B cell (primary cell): ENCODE measurements at regions not wholly inside any gene's neighbourhood (a gene's known extent, or its start where the extent isn't known, plus 50 kb on each side); places are given as distances from the start of the nearest gene placed in this dataset.

ENCODE experiments used
- ATAC-seq: fragments of 200-7000 bp; cut with Tn5 transposase; one replicate; pipeline ENCODE4 v1.10.0; 2021; ENCODE audit warnings: low read depth, mild to moderate bottlenecking, moderate number of reproducible peaks, moderate library complexity
- CTCF ChIA-PET: fragments of 350-600 bp; sonication (Branson Sonifier 250); formaldehyde crosslinking; loops from one replicate; lab custom pipeline; 2021; ENCODE audit warnings: antibody characterized with exemption, inconsistent platforms; lab: Charles Lee
- POLR2A ChIA-PET: fragments of 350-600 bp; sonication (Branson Sonifier 250); formaldehyde crosslinking; loops from one replicate; lab custom pipeline; 2021; ENCODE audit warnings: antibody characterized with exemption; lab: Charles Lee
- DNase-seq: peaks from one replicate; pipeline ENCODE4 v3.0.0; 2013
- H2AFZ ChIP-seq: 2 replicates; pipeline ENCODE4 v1.6.1; 2012; ENCODE audit warnings: mild to moderate bottlenecking, low read depth, low read length; ENCODE audit not compliant: insufficient read depth, poor library complexity, severe bottlenecking
- H3K27ac ChIP-seq, 2 donors: 1 replicate in 1 of 2; 2 replicates in 1 of 2; pipeline ENCODE4 v1.5.1; 2012 to 2013; ENCODE audit warnings: low read length in 2 of 2, mild to moderate bottlenecking in 2 of 2, moderate library complexity in 1 of 2
- H3K27me3 ChIP-seq, 4 experiments: fragments of 200-600 bp in 1 of 4; sonication (generic) in 1 of 4; replicated peaks in 1 of 4; 1 replicate in 2 of 4; 2 replicates in 2 of 4; pipeline versions ENCODE4 v1.6.1 to v1.7.0; 2013 to 2016; ENCODE audit warnings: low read length in 3 of 4, mild to moderate bottlenecking in 2 of 4, mixed read lengths in 1 of 4, moderate library complexity in 1 of 4; ENCODE audit not compliant: insufficient read depth in 4 of 4, control insufficient read depth in 3 of 4; ENCODE audit errors: control extremely low read depth in 1 of 4
- H3K36me3 ChIP-seq, 2 experiments: replicated peaks in 1 of 2; 1 replicate in 1 of 2; 2 replicates in 1 of 2; pipeline versions ENCODE4 v1.6.1 to v1.7.1; 2013; ENCODE audit warnings: low read length in 1 of 2; ENCODE audit not compliant: insufficient read depth in 2 of 2, control insufficient read depth in 1 of 2; ENCODE audit errors: control extremely low read depth in 1 of 2, extremely low read depth in 1 of 2
- H3K4me1 ChIP-seq, 2 donors: fragments of 200-600 bp in 1 of 2; sonication (generic) in 1 of 2; 1 replicate in 1 of 2; 2 replicates in 1 of 2; pipeline versions ENCODE4 v1.5.1 to v1.6.1; 2013 to 2017; ENCODE audit warnings: low read length in 2 of 2; ENCODE audit not compliant: control insufficient read depth in 2 of 2, insufficient read depth in 2 of 2
- H3K4me2 ChIP-seq: replicated peaks from 2 replicates; pipeline ENCODE3; 2012; ENCODE audit warnings: mild to moderate bottlenecking, low read depth, low read length; ENCODE audit not compliant: poor library complexity, severe bottlenecking
- H3K4me3 ChIP-seq, 5 experiments: fragments of 200-600 bp in 1 of 5; sonication (generic) in 1 of 5; 1 replicate in 3 of 5; 2 replicates in 2 of 5; pipeline versions ENCODE4 v1.5.1 to v1.7.0; 2011 to 2016; ENCODE audit warnings: low read length in 4 of 5, mild to moderate bottlenecking in 4 of 5, low read depth in 2 of 5, control low read depth in 1 of 5, moderate library complexity in 1 of 5; ENCODE audit not compliant: insufficient read depth in 1 of 5; ENCODE audit errors: control extremely low read depth in 1 of 5, extremely low read depth in 1 of 5
- H3K79me2 ChIP-seq: fragments of 200-600 bp; sonication (generic); one replicate; pipeline ENCODE4 v1.6.0; 2016; ENCODE audit warnings: low read length; ENCODE audit not compliant: control insufficient read depth, insufficient read depth
- H3K9ac ChIP-seq: fragments of 200-600 bp; sonication (generic); 2 replicates; pipeline ENCODE4 v1.6.1; 2017; ENCODE audit warnings: mild to moderate bottlenecking, low read length, moderate library complexity
- H3K9me3 ChIP-seq, 3 donors: one replicate each; pipeline versions ENCODE4 v1.6.1 to v1.7.1; 2013; ENCODE audit warnings: low read length in 2 of 3; ENCODE audit not compliant: control insufficient read depth in 2 of 3, insufficient read depth in 1 of 3; ENCODE audit errors: control extremely low read depth in 1 of 3
- H4K20me1 ChIP-seq: 2 replicates; pipeline ENCODE4 v1.6.0; 2012; ENCODE audit warnings: mild to moderate bottlenecking, low read length; ENCODE audit not compliant: insufficient read depth, control insufficient read depth, poor library complexity, severe bottlenecking
- H3K27ac Mint-ChIP-seq: one replicate; pipeline ENCODE4 v1.8.0; 2021; ENCODE audit warnings: mixed read lengths
- H3K27me3 Mint-ChIP-seq: one replicate; pipeline ENCODE4 v1.8.0; 2021; ENCODE audit warnings: mixed read lengths
- H3K4me1 Mint-ChIP-seq: one replicate; pipeline ENCODE4 v1.8.0; 2021; ENCODE audit warnings: mixed read lengths
- H3K4me3 Mint-ChIP-seq: one replicate; pipeline ENCODE4 v1.8.0; 2021; ENCODE audit warnings: mixed read lengths
- H3K9me3 Mint-ChIP-seq: one replicate; pipeline ENCODE4 v1.8.0; 2022; ENCODE audit warnings: mixed read lengths; ENCODE audit not compliant: insufficient read depth
- EZH2 ChIP-seq: IDR thresholded peaks from 2 replicates; pipeline ENCODE4 v1.6.1; 2012; ENCODE audit warnings: borderline replicate concordance, low read depth, mild to moderate bottlenecking, moderate library complexity, low read length; ENCODE audit not compliant: insufficient read depth, poor library complexity, severe bottlenecking
- WGBS: methylation state at CpG from one replicate; pipeline ENCODE4 v1.1.5; 2013; ENCODE audit warnings: missing lambda C conversion rate; ENCODE audit not compliant: insufficient coverage; 5-methylcytosine and 5-hydroxymethylcytosine counted together
- intact Hi-C: fragments of 100-400 bp; cut with micrococcal nuclease; formaldehyde crosslinking; loops from one replicate; pipeline ENCODE4 v1.10.0; 2022
- TF ChIP-seq, protein P1 (sequence below): fragments of 200-600 bp; IDR thresholded peaks from one replicate; pipeline ENCODE4 v1.8.0; 2022; ENCODE audit warnings: antibody characterized with exemption, mild to moderate bottlenecking

DNA sequence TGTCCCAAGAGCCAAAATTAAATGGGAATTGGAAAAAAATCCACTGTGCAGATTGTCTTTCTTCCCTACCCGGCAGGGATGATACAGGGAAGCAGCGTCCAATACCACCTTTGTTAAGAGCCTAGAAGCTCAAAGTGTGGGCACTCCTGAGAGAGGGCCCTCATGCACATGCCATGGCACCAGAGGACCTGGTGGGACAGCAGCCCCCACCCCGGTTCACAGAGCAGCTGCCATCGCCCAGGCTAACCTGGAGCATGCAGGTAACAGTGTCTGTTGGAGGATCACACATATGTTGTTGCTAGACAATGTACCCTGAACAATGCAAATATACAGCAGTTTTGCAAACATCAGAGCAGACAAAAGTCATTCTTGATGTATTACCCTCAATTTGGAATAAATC lies 206.5 kb downstream of the TJP1 start:
- DNase-seq, result no peak
- Histone ChIP-seq H3K9ac (no peak overlapping the region), H3K4me3 (no peak overlapping the region), H4K20me1 (no peaks in the 10 kb centered on the region), H3K36me3 (no peaks in the 10 kb centered on the region), H3K79me2 (no peaks in the 10 kb centered on the region), H3K4me1 (no peaks in the 10 kb centered on the region), H3K9me3 (peaks cover 0 to 5% (median 0%) of the 10 kb centered on the region in 3 donors), H3K27me3 (no peaks in the 10 kb centered on the region), H3K4me2 (no peak overlapping the region), H2AFZ (no peak overlapping the region), H3K27ac (no peak overlapping the region)
- H3K27ac Mint-ChIP-seq, result no peak overlapping the region
- CTCF ChIA-PET, result no interaction called here
- H3K9me3 Mint-ChIP-seq, result no peaks in the 10 kb centered on the region
- TF ChIP-seq EZH2, result no peak
- TF ChIP-seq, protein P1, sequence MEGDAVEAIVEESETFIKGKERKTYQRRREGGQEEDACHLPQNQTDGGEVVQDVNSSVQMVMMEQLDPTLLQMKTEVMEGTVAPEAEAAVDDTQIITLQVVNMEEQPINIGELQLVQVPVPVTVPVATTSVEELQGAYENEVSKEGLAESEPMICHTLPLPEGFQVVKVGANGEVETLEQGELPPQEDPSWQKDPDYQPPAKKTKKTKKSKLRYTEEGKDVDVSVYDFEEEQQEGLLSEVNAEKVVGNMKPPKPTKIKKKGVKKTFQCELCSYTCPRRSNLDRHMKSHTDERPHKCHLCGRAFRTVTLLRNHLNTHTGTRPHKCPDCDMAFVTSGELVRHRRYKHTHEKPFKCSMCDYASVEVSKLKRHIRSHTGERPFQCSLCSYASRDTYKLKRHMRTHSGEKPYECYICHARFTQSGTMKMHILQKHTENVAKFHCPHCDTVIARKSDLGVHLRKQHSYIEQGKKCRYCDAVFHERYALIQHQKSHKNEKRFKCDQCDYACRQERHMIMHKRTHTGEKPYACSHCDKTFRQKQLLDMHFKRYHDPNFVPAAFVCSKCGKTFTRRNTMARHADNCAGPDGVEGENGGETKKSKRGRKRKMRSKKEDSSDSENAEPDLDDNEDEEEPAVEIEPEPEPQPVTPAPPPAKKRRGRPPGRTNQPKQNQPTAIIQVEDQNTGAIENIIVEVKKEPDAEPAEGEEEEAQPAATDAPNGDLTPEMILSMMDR, result no peak
- H3K4me3 Mint-ChIP-seq, result no peak overlapping the region
- intact Hi-C loops, result no loop called here
- H3K4me1 Mint-ChIP-seq, result no peaks in the 10 kb centered on the region
- POLR2A ChIA-PET, result no interaction called here
- no peak for ATAC-seq
- H3K27me3 Mint-ChIP-seq, result peaks cover 2% of the 10 kb centered on the region
- WGBS, result 65% methylated on average over 4 of the region's 4 CpGs

DNA sequence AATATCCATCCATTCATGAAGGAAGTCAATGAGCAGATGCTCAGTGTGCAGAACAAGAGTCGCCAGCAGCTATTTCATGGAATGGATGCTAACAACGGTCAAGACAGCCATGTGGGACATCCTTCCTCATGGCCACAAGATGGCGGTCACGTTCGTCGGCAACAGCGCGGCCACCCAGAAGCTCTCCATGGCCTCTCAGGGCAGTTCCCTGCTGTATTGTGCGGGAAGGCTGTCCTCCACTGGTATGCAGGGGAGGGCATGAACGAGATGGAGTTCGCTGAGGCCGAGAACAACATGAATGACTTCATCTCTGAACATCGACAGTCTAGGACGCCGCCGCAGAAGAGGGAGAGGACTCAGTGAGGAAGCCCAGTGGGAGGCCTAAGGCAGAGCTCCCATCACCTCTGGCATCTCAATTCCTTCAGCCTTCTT lies 208.3 kb downstream of the TJP1 start:
- Mint-ChIP-seq H3K4me1 (no peaks in the 10 kb centered on the region), H3K4me3 (no peak overlapping the region), H3K27ac (no peak overlapping the region), H3K27me3 (peaks cover 4% of the 10 kb centered on the region), H3K9me3 (no peaks in the 10 kb centered on the region)
- no peaks in the 10 kb centered on the region for H3K4me1 ChIP-seq
- no peak overlapping the region for H2AFZ ChIP-seq
- H3K79me2 ChIP-seq, result no peaks in the 10 kb centered on the region
- ATAC-seq (no peak), DNase-seq (no peak)
- TF ChIP-seq, protein P1, result no peak
- no peak for TF ChIP-seq EZH2
- H3K27ac ChIP-seq, result no peak overlapping the region
- H3K27me3 ChIP-seq, result no peaks in the 10 kb centered on the region
- ChIA-PET CTCF (no interaction called here), POLR2A (no interaction called here)
- H3K4me3 ChIP-seq, result no peak overlapping the region
- intact Hi-C loops, result no loop called here
- no peaks in the 10 kb centered on the region for H3K36me3 ChIP-seq
- no peak overlapping the region for H3K4me2 ChIP-seq
- H3K9me3 ChIP-seq, result peaks cover 0 to 5% (median 0%) of the 10 kb centered on the region in 3 donors
- H4K20me1 ChIP-seq, result no peaks in the 10 kb centered on the region
- 95% methylated on average over 16 of the region's 16 CpGs for WGBS
- H3K9ac ChIP-seq, result no peak overlapping the region
